DOHH2 (cell line): ENCODE measurements at regions not wholly inside any gene's neighbourhood (a gene's known extent, or its start where the extent isn't known, plus 50 kb on each side); places are given as distances from the start of the nearest gene placed in this dataset.

Source experiments
- CTCF ChIP-seq: fragments of 200-600 bp; sonication (generic); IDR thresholded peaks from one replicate; pipeline ENCODE4 v1.5.1; 2014; ENCODE audit warnings: antibody characterized with exemption, mild to moderate bottlenecking, low read depth, low read length; ENCODE audit not compliant: poor library complexity, severe bottlenecking
- EZH2phosphoT487 ChIP-seq: fragments of 200-600 bp; sonication (generic); IDR thresholded peaks from 2 replicates; pipeline ENCODE4 v1.6.1; 2017; ENCODE audit warnings: borderline replicate concordance, mild to moderate bottlenecking, antibody characterized with exemption, low read length, moderate library complexity, mixed read lengths

DNA sequence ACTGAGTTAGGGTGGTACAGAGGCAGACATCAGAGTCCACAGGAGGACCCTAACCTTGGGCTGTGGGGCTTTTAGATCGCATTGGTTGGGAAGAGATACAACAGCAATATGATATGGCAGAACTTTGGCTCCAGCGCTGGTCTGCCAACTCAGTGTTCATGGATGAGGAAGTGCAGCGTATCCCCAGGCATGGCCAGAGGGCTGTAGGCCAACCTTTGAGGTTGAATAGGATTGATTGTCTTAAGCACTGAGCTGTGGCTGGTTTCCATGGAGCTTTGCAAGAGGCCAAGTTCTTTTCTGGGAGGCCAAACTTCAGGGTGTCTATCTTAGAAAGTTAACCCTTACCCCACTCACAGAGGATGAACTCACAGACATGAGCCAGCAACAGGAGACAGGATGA lies 144.1 kb upstream of the TMTC4 start:
- TF ChIP-seq CTCF (no peak), EZH2phosphoT487 (no peak)
